Muscle layer of duodenum (tissue), 2 donors: ENCODE measurements at regions not wholly inside any gene's neighbourhood (a gene's known extent, or its start where the extent isn't known, plus 50 kb on each side); places are given as distances from the start of the nearest gene placed in this dataset.

ENCODE experiments used
- H3K27ac ChIP-seq: one replicate; pipeline ENCODE4 v1.7.0; 2013; ENCODE audit warnings: mild to moderate bottlenecking, low read length
- H3K27me3 ChIP-seq: one replicate; pipeline ENCODE4 v1.7.0; 2013; ENCODE audit warnings: low read depth, mild to moderate bottlenecking, control low read depth, low read length
- H3K36me3 ChIP-seq, 2 donors: one replicate each; pipeline ENCODE4 v1.7.0; 2013; ENCODE audit warnings: low read length in 2 of 2, control low read depth in 1 of 2, mild to moderate bottlenecking in 1 of 2; ENCODE audit not compliant: insufficient read depth in 2 of 2, control insufficient read depth in 1 of 2
- H3K4me1 ChIP-seq, 2 donors: one replicate each; pipeline ENCODE4 v1.7.0; 2013; ENCODE audit warnings: low read length in 2 of 2, mild to moderate bottlenecking in 2 of 2, control low read depth in 1 of 2, moderate library complexity in 1 of 2; ENCODE audit not compliant: insufficient read depth in 2 of 2, control insufficient read depth in 1 of 2
- H3K4me3 ChIP-seq, 2 donors: one replicate each; pipeline ENCODE4 v1.7.0; 2013; ENCODE audit warnings: low read length in 2 of 2, low read depth in 1 of 2, mild to moderate bottlenecking in 1 of 2
- H3K9me3 ChIP-seq, 2 donors: one replicate each; pipeline ENCODE4 v1.7.0; 2013; ENCODE audit warnings: low read length in 2 of 2, control low read depth in 1 of 2, mild to moderate bottlenecking in 1 of 2; ENCODE audit not compliant: control insufficient read depth in 1 of 2
- donor health status: healthy.

DNA sequence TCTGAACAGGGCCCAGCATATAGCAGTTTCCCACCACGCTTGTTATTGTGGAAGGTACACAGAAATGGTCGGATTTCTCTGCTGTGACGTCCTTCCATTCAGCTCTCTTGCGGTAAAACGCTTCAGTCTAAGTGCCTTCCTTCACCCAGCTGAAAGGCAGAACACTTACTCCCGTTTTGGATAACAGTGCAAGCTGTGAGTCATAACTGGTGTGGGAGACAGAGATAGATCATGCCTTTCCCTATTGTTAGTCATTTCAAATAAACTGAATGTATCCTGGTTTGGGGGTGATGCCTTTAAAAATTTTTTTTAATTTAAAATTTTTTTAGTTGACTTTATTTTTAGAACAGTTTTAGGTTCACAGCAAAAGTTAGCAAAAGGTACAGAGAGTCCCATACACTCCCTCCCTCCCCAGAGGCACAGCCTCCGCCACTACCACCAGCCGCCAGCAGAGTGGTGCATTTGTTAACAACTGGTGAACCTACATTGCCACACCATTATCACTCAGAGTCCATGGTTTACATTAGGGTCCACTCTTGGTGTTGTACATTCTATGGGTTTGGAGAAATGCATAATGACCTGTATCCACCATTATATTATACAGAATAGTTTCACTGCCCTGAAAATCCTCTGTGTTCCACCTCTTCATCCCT lies 94.9 kb upstream of the NSMCE3 start:
- no peak overlapping the region for H3K4me3 ChIP-seq
- H3K27ac ChIP-seq: no peak overlapping the region
- peaks cover 0 to 10% of the 10 kb centered on the region in 2 donors for H3K9me3 ChIP-seq
- no peaks in the 10 kb centered on the region for H3K36me3 ChIP-seq
- H3K4me1 ChIP-seq: no peaks in the 10 kb centered on the region
- no peaks in the 10 kb centered on the region for H3K27me3 ChIP-seq

DNA sequence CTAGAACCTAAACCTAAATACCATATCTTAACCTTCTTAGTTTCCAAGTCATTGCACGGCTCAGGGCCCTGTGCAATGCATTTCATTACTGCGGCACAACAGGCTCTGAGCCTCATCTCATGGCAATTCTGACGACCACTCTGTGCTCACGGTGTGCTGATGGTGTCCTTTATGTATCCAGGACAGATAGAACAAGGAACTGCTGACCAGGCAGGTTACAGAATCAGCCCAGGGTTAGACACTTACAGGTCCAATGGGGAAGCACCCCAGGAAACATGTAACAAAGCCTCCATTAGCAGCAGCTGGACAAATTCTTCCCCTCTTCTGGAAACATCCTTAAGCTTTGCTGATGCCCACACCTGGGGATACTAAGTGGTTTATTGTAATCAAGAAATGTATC lies 91.9 kb upstream of the NSMCE3 start:
- H3K36me3 ChIP-seq: no peaks in the 10 kb centered on the region
- no peaks in the 10 kb centered on the region for H3K27me3 ChIP-seq
- H3K27ac ChIP-seq: no peak overlapping the region
- H3K4me3 ChIP-seq: no peak overlapping the region
- H3K4me1 ChIP-seq: no peaks in the 10 kb centered on the region
- H3K9me3 ChIP-seq: no peaks in the 10 kb centered on the region

DNA sequence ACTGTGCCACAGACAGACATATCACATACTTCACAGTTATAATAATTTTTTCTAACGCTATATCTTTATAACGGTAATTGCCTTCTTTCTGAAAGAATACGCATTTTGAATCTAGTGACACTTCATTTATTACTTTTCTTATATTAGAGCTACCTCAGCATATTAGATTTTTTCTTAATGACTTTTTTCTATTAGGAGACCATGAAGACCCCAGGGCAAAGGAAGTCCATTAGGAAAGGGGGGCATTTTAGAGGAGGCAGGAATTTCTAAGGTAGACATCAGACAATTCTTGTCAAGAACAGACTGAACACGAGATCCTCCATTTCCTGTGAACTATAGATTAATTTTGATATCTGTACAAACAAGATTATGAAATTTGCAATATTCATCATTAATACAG lies 90.5 kb upstream of the NSMCE3 start:
- no peaks in the 10 kb centered on the region for H3K9me3 ChIP-seq
- H3K36me3 ChIP-seq: no peaks in the 10 kb centered on the region
- H3K27me3 ChIP-seq: no peaks in the 10 kb centered on the region
- no peak overlapping the region for H3K4me3 ChIP-seq
- H3K4me1 ChIP-seq: no peaks in the 10 kb centered on the region
- H3K27ac ChIP-seq: no peak overlapping the region

DNA sequence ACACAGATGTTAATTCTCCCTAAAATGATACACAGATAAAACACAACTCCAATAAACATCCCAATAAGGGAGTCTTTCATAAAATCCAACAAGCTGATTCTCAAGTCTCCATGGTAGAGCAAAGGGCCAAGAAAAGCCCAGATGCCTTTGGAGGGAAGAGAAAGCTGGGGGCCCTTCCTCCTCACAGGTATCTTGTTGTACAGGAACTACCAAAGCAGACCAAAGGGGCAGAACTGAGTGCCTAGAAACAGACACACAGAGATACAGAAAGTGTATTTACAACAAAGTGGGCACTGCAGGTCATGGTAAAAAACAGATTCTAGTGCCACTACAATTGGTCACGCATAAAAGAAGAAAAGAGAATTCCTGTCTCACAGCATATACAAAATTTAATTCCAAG lies 87.2 kb upstream of the NSMCE3 start:
- Histone ChIP-seq H3K4me3 (no peak overlapping the region), H3K27ac (no peak overlapping the region), H3K4me1 (no peaks in the 10 kb centered on the region), H3K9me3 (no peaks in the 10 kb centered on the region), H3K27me3 (no peaks in the 10 kb centered on the region), H3K36me3 (no peaks in the 10 kb centered on the region)

DNA sequence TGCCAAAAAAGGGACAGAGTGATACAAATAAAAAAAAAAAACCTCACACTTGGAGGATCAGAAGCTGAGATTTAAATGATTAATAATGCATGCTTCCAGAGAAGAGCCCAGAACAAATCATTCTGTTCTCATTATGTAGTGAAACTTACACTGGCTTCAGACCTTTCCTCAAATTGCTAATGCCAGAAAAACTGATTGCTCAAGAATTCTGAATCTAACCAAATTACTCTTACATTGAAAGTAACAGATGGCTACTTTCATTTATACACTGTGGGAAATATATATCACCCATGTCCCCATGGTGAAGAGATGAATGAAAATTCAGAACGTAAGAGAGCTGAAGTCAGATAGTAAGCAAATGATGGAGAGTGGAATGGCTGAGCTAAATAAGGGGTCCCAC lies 85.9 kb upstream of the NSMCE3 start:
- H3K4me3 ChIP-seq: no peak overlapping the region
- H3K4me1 ChIP-seq: no peaks in the 10 kb centered on the region
- H3K36me3 ChIP-seq: no peaks in the 10 kb centered on the region
- no peak overlapping the region for H3K27ac ChIP-seq
- no peaks in the 10 kb centered on the region for H3K27me3 ChIP-seq
- no peaks in the 10 kb centered on the region for H3K9me3 ChIP-seq

DNA sequence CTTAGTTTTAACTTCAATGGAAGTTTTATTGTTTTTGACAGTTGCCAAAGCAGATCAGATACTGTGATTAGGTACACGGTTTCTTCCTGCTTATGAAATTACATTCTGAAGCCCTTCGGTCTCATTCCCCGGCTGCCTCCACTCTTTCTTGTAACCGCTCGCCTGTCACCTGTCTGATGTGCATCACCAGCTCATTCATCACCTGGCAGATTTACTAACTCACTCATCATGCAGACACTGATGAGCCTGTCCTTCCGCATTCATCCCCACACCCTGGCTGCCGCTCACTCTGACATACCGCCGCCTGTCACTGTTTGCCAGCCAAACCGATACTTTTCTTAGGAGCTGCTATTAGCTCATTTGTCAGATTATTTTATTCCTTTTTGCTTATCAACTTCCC lies 82.8 kb upstream of the NSMCE3 start:
- no peaks in the 10 kb centered on the region for H3K27me3 ChIP-seq
- no peak overlapping the region for H3K27ac ChIP-seq
- H3K36me3 ChIP-seq: no peaks in the 10 kb centered on the region
- H3K4me1 ChIP-seq: peaks cover 0 to 7% of the 10 kb centered on the region in 2 donors
- no peak overlapping the region for H3K4me3 ChIP-seq
- no peaks in the 10 kb centered on the region for H3K9me3 ChIP-seq

DNA sequence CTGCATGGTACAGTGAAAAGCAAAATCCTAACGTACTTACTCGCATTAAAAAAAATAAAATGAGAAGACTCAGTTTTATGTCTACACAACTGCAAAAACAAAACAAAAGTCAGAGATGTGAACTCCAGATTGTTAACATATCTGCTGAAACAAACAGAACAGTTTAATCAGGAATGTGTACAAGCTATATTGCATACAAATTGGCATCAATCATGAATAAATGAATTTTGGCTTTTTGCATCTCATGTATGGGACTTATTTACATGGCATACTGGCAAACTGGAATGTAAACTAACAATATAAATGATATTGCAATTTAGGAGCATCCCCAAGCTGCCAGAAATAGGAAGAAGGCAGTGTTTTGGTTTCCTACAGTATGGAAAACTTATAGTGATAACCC lies 79.6 kb upstream of the NSMCE3 start:
- Histone ChIP-seq H3K9me3 (no peaks in the 10 kb centered on the region), H3K4me1 (peaks cover 0 to 7% of the 10 kb centered on the region in 2 donors), H3K4me3 (no peak overlapping the region), H3K27ac (no peak overlapping the region), H3K27me3 (no peaks in the 10 kb centered on the region), H3K36me3 (no peaks in the 10 kb centered on the region)

DNA sequence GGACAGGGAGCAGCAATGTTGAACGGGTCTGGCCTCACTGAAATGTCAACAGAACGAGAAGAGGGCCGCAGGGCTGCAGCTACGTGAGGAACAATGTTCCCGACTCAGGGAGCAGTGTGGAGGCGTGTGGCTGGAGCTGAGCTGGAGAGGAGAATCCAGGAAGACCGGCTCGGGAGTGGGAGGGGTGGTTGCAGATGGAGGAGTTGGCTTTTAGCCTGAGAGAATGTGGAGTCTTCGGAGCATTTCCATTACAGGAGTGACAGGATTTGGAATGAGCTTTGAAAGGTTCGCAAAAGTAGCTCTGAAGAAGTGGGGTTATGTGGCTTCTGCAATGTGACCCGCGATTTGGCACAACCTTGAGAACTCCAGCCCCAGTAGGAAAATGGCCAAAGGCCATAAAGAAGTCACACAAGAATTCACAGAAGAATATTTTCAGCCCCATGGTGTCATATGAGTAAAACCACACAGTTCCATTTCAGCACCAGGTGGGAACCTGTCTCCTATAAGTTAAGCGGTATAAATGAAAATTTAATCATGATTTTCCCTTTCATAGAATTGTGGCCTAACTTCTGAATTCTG lies 78.8 kb upstream of the NSMCE3 start:
- H3K27me3 ChIP-seq: no peaks in the 10 kb centered on the region
- H3K27ac ChIP-seq: no peak overlapping the region
- no peaks in the 10 kb centered on the region for H3K36me3 ChIP-seq
- H3K4me1 ChIP-seq: peaks cover 0 to 7% of the 10 kb centered on the region in 2 donors
- no peaks in the 10 kb centered on the region for H3K9me3 ChIP-seq
- H3K4me3 ChIP-seq: no peak overlapping the region

DNA sequence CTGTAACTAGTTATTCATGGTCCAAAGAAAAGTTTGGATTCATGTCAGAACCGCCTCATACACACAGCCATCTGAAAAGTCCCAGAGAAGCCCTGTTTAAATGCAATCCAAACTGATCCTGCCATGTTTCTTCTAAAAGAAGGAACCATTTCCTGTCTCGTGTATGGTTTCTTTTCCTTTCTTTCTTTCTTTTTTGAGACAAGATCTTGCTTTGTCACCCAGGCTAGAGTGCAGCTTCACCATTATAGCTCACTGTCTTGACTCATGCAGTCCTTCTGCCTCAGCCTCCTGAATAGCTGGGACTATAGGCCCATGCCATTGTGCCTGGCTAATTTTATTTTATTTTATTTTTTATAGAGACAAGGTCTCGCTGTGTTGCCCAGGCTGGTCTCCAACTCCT lies 77.4 kb upstream of the NSMCE3 start:
- peaks cover 0 to 7% of the 10 kb centered on the region in 2 donors for H3K4me1 ChIP-seq
- no peak overlapping the region for H3K27ac ChIP-seq
- no peak overlapping the region for H3K4me3 ChIP-seq
- H3K27me3 ChIP-seq: no peaks in the 10 kb centered on the region
- no peaks in the 10 kb centered on the region for H3K36me3 ChIP-seq
- no peaks in the 10 kb centered on the region for H3K9me3 ChIP-seq

DNA sequence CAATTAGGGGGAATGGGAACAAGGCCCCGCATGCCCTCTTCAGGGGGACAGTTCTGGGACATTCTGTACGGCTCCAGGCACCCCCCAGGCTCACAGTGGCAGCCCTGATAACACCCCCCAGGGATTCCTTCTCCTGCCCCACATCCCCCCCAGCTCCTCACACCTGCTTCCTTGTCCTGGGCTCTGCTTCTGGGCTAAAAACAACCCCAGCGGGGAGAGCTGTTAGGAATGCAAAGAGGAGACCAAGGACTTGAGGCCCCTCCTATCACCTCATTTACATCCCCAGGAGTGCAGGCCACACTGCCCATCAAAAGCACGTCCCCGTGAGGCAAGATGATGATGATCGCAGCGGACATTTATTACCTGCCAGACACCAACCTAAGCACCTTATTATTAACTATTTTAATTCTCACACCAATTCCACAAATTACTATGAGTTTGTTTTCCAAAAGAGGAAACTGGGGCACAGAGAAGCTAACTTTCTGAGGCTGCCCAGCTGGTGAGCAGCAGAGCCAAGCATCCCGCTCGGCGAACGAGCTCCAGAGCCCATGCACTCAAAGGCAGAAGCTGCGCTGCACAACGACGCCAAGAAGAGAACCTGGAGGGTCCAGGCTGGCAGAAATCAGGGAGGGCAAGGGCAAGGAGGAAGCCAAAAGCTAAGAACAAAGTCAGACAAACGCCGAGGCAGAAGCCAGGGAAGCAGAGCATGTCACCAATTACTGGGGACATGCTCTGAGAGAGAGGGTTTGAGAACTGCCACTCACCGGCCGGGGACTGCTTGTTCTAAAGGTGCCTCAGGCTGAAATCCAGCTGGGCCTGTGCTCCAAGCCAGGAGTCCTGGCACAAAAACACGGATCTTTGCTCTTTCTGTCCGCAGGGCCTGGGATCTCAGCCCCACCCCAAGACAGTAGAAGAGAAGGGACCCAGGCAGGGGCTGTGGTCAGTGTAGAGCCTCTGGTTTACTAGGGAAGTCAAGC lies 76.2 kb upstream of the NSMCE3 start:
- Histone ChIP-seq H3K27me3 (no peaks in the 10 kb centered on the region), H3K36me3 (no peaks in the 10 kb centered on the region), H3K4me1 (peaks cover 0 to 7% of the 10 kb centered on the region in 2 donors), H3K9me3 (no peaks in the 10 kb centered on the region), H3K4me3 (no peak overlapping the region), H3K27ac (no peak overlapping the region)

DNA sequence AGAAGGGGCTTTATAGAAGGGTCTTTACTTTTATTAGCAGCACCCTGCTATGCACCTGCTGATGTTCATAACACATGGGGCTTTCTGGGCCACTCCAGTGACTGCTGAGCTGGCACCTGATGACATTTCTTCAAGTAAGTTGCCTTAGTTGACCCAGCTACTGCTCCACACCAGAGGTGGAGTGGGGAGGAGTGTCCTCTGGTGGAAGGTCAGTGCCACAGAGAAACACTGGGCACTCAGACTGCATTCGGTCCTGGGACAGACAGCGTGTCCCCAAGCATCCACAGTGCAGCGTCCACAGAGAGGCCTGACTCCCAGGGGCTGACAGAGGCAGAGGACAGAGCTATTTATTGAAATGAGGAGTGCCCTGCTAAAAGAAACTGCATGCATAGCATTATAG lies 74.9 kb upstream of the NSMCE3 start:
- peaks cover 0 to 7% of the 10 kb centered on the region in 2 donors for H3K4me1 ChIP-seq
- no peaks in the 10 kb centered on the region for H3K9me3 ChIP-seq
- no peak overlapping the region for H3K4me3 ChIP-seq
- no peak overlapping the region for H3K27ac ChIP-seq
- no peaks in the 10 kb centered on the region for H3K36me3 ChIP-seq
- H3K27me3 ChIP-seq: no peaks in the 10 kb centered on the region
